Muscle of back (tissue), 3 donors: ENCODE measurements at regions not wholly inside any gene's neighbourhood (a gene's known extent, or its start where the extent isn't known, plus 50 kb on each side); places are given as distances from the start of the nearest gene placed in this dataset.

Source experiments
- DNase-seq, 3 donors: peaks; one replicate each; pipeline versions ENCODE4 v3.0.0 to v3.0.0-alpha.2; 2013

DNA sequence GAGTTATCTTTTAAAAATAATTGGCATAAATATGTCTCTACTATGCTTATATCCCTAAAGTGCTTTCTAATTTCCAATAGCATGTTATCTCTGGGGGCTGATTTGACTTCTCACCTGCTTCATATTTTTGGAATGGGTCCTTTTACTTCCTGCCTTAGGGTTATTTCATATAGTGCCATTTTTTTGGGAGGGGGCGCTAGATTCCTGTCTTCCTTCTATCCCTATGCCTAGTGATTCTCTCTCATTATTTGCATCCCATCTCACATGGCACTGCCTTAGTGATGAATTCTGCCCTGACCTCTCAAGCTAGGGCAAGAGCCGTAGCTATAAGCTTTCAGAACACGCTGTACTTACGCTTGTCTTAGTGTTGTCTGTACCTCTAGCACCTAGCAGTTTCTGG, 150.3 kb upstream of the SLITRK3 start:
- DNase-seq: no peak

DNA sequence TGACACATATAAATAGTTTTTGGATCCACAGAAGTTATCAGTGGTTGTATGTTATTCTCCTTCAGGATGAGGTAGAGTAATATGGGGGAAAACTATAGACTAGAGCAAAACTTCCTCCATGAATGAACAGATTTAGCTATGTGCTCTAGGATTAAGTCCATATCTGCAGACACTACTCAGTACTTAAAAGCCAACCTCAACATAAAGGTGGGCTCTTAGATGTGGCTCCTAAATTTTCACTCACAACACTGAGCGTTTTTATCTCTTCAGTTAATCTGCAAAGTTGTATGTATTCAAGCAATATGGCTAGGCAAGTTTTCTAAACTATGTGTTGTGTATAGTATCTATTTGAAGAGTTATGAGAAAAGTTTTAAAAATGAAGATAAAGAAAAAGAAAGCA, 147.0 kb upstream of the SLITRK3 start:
- DNase-seq: no peak

- peak; percentile 16 to 45 (median 22) for DNase-seq
Observed at GRCh38 chr3:165339753-165340152, 143.6 kb upstream of the SLITRK3 start.

DNA sequence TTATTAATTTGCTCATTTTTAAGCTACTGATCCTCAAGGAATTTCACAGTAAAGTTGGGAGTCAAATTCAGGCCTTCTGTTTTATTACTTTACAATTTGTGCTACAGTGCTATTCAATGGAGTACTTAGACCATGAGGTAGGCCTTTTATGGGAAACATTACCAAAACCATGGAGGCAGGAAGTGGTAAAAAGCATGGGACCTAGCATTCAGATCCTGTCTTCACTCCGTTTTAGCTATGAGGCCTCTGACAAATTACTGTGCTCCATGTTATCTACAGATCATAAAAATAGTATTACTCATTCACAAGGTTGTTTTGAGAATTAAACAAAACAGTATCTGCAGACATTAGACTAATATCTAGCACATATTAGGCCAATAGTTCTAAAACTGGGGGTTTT, 140.6 kb upstream of the SLITRK3 start:
- peak in 1 of 3 donors; percentile 33 for DNase-seq
